HG02759 (cell line): ENCODE measurements at regions not wholly inside any gene's neighbourhood (a gene's known extent, or its start where the extent isn't known, plus 50 kb on each side); places are given as distances from the start of the nearest gene placed in this dataset.

Experiments
- ATAC-seq: cut with Tn5 transposase; IDR thresholded peaks from one replicate; pipeline ENCODE4 v1.9.1; 2021; ENCODE audit warnings: mild to moderate bottlenecking, moderate library complexity; ENCODE audit not compliant: unreplicated experiment

DNA sequence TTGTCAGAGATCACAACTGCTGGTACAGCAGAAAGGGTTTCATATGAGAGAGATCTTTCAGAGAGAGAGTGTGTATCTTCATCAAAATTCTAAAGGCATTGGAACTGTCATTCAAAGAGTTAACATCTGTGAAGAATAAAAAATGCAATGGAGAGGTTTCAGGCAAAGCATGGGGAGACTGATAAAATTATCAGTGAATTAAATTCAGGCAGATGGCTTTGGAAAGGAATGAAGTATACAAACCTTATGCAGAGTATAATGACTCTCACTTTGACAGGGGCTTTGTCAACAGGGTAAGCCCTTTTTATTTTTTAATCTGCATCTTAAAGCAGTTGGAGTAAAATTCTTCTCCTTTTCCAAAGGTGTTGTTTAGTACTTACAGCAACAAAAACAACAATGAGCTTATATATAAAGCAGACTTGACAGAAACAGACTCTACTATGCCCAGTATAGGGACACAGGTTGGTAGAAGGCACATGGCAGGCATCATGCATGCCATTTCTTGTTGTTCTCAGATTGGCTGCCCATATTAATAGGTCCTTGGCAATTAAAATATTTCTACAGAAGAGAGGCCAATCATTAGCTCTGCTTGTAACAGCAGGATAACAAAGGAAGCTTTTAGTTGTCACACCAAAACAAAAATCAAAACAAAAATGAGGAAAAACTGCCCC is 54.9 kb upstream of the NXPH1 start:
- ATAC-seq = no peak

DNA sequence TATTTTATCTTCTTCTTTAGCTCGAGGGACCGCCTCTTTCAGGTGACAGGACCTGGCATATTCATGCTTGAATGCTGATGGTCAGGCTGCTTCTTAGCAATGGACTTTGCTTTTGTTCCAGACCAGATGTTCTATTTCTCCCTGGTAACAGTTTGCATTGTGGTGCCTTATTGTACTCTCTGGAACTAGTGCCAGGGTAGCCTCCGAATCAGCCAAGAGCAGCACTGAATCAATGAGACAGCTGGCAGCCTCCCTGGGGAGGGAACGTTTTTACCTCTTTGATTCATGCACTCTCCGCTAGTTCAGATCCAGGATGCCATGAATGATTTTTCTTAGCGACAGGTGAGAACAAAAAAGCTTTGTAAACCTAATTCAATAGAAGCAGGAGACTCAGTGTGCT is 54.1 kb upstream of the NXPH1 start:
- ATAC-seq = no peak

DNA sequence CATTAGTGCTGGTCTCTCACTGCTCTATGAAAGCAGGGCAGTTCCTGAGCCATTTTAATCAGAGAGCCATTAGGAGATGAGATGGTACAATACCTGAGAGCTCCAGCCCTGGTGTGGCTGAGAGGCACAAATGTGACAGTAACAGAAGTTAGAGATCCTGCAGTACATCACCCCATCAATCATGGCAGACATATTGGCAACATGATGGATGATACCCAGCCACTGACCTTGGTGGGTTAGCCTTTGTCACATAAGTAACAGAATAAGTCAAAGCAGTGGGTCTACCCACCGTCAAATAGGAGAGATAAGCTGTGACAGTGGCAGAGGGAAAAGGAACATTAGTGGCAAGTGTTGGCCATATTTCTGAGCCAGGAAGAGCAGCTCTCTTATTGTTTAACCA is 53.3 kb upstream of the NXPH1 start:
- no peak for ATAC-seq

DNA sequence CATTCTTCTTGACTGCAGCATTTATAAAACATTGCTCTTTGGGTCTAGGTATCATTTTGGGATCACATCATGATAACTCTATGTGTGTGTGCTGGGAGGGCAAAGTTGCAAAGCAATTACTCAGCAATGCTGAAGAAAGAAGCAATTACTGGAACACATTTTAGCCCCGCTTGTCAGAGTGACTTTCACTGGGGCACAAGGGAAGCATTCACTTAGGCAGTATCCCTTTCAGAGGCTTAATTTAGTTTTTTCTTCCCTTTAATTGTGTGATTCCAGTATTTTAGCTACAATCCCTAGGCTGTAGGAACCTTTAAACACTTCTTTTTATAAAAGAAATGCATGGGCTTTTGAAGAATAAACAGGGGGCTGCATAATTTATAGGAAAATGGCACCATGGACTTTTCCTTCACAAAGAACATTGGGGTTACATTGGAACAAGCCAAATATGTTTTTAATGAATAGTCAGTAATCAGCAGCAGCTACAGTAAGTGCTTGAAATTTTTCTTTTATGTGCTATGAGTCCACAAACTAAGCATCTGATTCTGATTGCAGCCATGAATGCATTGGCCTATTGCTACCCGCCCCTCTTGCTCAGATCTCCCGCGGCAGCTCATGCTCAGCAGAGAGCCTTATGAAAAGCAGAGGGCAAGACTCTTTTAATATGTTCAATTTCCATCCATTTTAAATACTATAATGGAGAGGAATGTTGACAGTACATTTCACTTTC is 51.2 kb upstream of the NXPH1 start:
- ATAC-seq = no peak
